NCI-H2227 (cell line): ENCODE measurements at regions not wholly inside any gene's neighbourhood (a gene's known extent, or its start where the extent isn't known, plus 50 kb on each side); places are given as distances from the start of the nearest gene placed in this dataset.

Experiments
- DNase-seq: peaks from one replicate; lab custom pipeline; 2025; ENCODE audit not compliant: unreplicated experiment; lab: John Stamatoyannopoulos, UW

DNA sequence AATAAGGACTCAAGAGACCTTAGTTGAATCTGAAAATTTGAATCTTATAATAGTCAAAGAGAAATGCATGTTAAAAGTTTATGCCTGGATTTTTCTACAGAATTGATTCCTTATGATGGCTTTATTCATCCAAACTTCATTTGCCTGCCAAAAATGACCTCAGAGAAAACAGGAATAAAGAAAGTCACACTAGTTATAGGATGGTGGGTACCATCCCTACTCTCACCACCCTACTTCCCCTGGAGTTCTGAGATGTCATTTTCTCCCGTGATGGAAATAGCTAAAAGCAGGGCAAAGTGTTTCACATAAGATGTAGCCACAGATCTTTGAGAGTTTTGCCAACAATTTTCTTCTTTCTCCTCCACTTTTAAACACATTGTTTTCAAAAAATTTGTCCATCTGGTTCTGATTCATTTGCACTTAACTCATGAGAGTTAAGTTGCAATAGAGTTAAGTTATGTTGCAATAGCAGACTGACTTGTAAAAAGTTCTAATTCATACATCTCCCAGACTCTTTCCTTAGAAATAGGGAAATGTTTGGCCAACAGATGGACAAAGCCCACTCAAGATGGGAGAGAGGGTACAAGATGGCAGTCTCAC, 384.6 kb downstream of the PLPP3 start:
- DNase-seq = no peak

DNA sequence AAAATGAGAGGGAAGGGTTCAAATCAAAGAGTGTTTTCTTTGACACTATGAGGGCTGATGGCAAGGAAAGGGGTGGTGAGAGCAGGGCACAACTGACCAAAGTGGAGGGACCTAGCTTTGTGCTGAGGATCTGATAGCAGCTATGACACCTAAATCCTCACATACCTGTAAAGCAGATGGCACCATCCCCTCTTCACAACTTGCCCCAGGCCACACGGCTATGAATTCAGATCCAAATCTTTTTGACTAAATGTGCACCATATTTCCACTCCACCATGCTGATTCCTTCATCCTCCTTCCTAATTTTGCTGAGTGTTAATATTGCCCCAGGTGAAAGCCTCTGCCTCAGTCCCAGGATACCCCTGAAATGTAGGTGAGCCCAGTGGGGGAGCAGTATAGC, 385.7 kb downstream of the PLPP3 start:
- no peak for DNase-seq

GRCh38 chr1:56191369-56191768, 388.0 kb downstream of the PLPP3 start:
- DNase-seq = no peak

GRCh38 chr1:56190806-56191365, 388.5 kb downstream of the PLPP3 start:
- no peak for DNase-seq

DNA sequence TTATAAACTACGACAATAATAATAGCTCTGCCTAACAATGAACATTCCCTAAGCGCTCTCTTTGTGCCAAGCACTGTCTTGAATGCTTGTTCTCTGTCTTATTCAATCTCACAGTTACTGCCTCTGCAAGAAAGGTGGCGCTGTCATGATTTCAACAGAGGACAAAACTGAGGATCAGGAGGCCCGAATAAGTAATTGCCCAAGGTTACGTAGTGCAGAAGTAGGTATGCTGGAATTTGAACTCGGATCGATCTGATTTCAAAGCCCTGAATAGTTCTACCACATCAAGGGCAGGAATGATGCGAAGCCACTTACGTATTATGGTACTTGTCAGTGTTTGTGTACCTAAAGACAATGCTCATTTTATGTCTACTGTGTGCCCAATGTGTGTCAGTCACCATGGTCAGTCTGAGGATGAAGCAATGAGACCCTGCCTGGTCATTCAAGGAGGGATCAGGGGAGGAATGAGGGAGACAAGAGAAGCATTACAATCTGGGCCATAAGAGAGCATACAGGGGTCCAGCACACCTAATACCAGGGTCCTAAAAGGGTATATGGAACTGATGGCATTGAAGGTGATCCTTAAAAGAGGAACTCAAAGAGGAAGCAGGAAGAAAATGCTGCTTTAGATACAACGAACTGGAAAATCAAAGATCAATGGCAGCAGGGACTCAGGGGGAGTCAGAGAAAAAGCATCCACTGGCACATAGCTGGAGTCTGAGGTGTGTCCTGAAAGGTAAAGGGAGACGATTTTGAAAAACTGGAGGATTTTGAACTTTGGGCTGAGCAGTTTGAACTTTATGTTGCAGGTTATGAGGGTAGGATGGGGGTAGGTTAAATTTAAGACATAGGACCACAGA, 389.2 kb downstream of the PLPP3 start:
- no peak for DNase-seq

GRCh38 chr1:56189454-56189853, 389.9 kb downstream of the PLPP3 start:
- no peak for DNase-seq

- DNase-seq = no peak
Observed at GRCh38 chr1:56188855-56189254, 390.5 kb downstream of the PLPP3 start.

DNA sequence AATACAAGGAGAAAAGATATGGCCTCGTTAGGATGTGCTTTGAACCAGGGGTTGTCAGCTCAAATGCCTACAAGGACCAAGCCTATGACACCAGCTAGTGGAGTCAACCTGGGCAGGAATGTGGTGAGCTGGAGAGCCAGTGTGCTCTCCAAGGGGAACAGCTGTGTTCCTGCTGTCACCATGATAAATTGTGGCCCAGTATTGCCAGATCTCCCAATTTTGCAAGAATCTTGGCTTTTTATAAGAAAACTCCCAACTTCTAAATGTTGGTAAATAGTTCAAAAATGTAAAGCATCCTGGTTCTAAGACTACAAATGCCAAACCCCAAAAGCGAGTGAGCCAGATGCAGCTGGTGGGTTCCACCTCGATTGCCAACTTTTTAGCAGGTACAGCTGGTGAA, 391.1 kb downstream of the PLPP3 start:
- DNase-seq = no peak

GRCh38 chr1:56187405-56187804, 392.0 kb downstream of the PLPP3 start:
- DNase-seq = no peak

DNA sequence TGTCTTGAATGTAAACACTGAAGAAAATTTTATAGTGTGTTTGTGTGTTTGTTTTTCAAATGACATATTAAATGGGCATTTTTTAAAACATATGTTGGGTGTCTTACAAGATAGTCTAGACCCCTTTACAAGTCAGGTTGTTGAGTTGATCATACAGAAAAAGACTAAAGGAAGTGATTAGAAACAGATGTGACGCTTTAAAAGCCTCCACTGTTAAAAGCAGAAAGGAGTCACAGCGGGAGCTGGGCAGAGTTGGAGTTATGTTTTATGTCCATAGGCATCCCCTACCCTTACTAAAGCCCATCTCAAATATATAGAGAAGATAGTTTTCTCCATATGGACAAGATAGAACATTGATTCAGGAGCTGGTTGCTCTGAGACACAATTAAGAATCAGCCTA, 393.9 kb downstream of the PLPP3 start:
- no peak for DNase-seq

GRCh38 chr1:56183151-56183550, 396.2 kb downstream of the PLPP3 start:
- DNase-seq = no peak

DNA sequence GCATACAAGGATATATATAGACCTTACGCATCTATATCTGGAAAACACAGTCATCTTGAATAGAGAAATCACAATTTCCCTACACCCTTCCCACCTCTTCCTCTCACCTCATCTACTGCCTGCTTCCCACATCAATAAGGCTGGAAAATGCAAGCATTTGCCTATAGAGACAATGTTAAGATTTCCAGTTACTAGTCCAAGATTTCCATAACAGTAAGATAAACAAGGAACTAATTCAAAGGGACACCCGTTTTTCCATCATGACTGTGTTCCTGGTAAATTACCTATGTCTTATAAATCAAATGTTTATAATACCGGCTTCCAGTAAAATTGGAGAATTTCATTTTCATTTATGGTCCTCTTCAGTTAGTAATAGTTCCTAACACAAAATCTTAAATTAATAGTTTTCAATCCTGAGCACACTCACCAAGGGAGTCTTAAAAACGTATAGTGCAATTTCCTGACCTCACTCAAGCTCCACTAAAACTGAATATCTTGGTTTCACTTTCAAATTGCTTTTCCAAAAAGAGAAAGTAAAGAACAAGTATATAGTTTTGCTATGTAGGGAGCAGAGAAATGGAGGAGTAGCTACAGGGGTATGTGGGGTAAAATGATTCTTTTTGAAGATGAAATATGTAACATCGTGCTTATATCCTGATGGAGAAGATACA, 398.7 kb downstream of the PLPP3 start:
- no peak for DNase-seq

DNA sequence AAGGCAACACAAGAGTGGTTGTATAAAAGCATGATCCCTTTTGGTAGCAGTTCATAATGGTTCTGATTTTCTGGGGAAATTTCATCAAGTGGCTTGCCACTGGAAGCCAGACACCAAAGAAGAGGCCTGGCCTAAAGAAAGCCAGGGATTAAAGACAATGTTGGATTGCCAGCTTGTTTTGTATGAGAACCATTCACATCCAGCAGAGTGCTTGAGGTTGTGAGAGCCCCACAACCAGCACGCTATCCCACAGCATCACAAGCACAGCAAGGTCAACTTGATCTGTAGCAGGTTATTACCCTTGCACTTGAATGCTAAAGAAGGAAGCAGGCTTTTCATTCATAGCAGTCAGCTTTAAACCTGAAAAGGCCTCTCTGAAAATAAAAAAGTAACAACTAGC, 399.8 kb downstream of the PLPP3 start:
- DNase-seq = no peak

DNA sequence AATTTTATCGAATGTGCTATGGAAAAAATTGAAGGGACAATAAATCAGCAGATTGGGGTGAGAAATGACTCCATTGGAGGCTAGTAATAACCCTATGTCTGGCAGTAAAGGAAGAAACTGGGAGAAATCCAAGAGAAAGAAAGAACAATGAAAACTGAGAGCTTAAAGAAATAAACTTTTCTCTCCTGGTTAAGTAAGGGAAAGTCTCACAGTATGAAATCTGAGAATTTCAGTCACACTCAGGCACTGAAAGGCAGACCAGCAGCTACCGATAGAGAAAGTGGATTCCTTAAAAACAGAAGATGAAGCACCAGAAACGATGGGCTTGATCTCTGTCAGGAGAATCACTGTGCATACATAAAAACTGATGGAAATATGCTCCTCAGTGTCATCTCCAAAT, 404.2 kb downstream of the PLPP3 start:
- DNase-seq = no peak

DNA sequence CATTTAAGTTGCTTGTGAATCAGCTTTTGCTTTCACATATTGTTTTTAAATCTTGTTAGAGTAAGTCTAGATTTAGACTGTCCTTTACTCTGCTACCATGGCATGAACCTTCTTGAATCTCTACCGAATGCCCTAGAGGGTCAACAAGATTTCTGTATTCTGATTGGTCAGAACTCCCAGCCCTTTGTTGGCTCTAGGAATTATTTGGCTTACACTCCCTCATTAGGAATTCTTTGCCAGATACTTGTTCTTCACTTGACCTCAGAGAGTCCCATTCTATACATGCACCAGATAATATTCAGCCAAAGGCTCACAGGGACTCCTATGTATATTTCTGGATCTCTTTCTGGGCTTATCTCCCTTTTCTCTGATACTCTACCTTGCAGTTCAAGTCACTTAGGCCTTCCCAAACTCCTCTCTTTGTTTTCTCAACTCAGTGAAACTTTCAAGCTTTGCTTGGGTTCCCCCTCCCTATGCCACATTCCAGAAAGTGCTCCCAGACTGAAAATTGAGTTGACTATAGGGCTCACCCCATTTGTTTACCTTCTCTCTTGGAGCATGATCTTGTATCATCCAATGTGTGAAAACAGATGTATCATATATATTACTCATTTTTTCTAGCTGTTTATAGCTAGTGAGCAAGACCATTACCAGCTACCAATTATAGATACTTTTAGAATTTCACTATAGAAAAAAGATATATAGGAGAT, 405.0 kb downstream of the PLPP3 start:
- DNase-seq = no peak

- DNase-seq = no peak
Observed at GRCh38 chr1:56173736-56174135, 405.6 kb downstream of the PLPP3 start.

- no peak for DNase-seq
Observed at GRCh38 chr1:56171670-56172069, 407.7 kb downstream of the PLPP3 start.

DNA sequence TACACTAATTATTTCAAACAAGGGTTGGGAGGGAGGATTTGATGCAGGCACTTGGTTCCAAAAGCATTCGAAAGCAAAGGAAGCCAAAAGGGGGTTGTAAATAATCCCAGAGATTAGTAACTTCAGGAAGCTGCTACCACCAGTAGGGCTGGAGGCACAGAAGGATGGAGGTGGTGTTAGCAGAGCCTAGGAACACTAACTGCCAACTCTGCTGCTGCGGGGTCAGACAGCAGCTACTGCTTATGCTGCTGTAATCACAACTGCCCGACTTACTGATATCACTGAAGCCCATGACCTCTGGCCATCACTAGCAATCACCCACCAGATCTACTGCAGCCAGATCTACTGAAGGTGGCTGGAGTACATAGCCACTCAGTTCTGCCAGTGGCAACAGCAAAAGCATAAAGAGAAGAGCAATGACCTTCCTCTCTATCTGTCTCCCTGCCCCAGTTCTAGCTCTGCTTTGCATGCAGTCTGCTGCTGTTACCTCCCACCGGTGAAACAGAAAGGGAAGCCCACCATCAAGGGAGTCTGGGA, 408.5 kb downstream of the PLPP3 start:
- DNase-seq = no peak

DNA sequence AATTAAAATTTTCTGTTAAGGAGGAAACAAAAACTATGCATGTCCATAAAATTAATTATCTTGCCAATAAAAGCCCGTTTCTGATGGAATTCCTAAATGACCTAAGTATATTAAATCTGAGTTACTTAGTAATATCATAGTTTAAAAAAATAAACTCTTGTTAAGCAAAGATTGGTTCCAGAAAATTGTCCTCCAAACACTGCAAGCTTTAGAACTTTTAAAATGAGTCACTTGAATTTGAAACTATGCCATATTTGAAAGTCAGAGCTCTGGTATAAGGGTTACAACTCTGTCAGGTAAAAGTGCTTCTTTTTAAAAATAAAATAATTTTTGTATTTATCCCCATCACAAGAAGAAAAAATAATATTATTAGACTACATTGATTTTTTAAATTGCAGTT, 409.5 kb downstream of the PLPP3 start:
- no peak for DNase-seq

GRCh38 chr1:56168176-56168575, 411.2 kb downstream of the PLPP3 start:
- DNase-seq = no peak

GRCh38 chr1:56167596-56167995, 411.8 kb downstream of the PLPP3 start:
- no peak for DNase-seq
